ENCODE measurements at regions not wholly inside any gene's neighbourhood (a gene's known extent, or its start where the extent isn't known, plus 50 kb on each side); places are given as distances from the start of the nearest gene placed in this dataset.
"Not testable (repeated sequence)": the region's sequence is repeated elsewhere in the genome, so short reads cannot be mapped to it uniquely, and the experiment has no call there.

DNA sequence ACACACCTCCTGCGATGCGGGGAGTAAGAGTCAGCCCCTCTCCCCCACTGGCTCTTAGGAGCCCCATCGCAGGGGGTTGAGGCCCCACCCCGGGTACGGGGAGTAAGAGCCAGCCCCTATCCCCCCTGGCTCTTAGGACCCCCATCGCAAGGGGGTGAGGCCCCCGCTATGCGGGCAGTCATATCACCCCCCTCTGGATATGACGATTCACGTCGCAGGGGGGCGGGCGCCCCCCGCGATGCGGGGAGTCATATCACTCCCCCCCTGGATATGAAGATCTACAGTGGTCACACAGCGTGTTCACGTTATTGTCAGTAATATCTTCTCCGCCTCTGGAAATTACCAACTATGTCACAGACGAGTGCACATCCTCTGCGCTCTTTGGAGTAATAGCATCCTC, 61.1 kb downstream of the DEFB131A start:
- no CpG with 5 or more reads among the region's 21 CpGs for WGBS (ENCODE audit: extremely low coverage, insufficient read length, low lambda C conversion rate)

DNA sequence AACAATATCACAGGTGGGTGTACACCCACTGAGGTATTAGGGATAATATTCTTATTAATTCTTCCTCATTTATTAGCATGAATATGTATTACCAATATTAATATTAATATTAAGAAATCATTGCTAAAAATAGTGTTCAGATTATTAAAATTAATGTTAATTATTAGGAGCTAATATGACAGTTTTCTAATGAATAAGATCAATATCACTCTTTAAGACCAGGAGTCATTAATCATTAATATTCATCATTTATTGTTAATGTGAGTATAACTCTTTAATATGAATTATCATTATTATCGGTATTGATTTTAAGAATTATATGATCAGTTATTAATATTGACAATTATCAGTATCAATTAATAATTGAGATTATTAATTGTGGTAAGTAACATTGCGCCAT, 62.5 kb downstream of the DEFB131A start:
- not testable (repeated sequence) for H3K9me3 Mint-ChIP-seq; H3K56ac ChIP-seq (ENCODE audit: insufficient read length, low read depth, low read length); H3K27me3 Mint-ChIP-seq (ENCODE audit: low read depth); H4K8ac ChIP-seq (replicated peaks; ENCODE audit: insufficient read length, low read depth, low read length); H3T11ph ChIP-seq (ENCODE audit: low read length); H3K14ac ChIP-seq (ENCODE audit: insufficient read depth, low read length); H2BK5ac ChIP-seq (ENCODE audit: insufficient read length, low read length); H3K36me3 Mint-ChIP-seq (ENCODE audit: insufficient read depth in 1 of 3, low read depth in 3 of 3); H3K79me1 ChIP-seq (ENCODE audit: insufficient read depth, low read depth, low read length, poor library complexity, severe bottlenecking); H3K4me2 ChIP-seq (ENCODE audit: insufficient read depth, insufficient read length, low read length); H3K4me1 ChIP-seq (ENCODE audit: insufficient read depth, low read length); H3K23me2 ChIP-seq (ENCODE audit: insufficient read length, low read depth, low read length, poor library complexity, severe bottlenecking); H4K20me1 ChIP-seq (ENCODE audit: control insufficient read depth, insufficient read depth, insufficient read length); H2BK12ac ChIP-seq (ENCODE audit: insufficient read length, low read depth, low read length); H2BK120ac ChIP-seq (ENCODE audit: low read depth, low read length, poor library complexity, severe bottlenecking); H3K27ac ChIP-seq (ENCODE audit: insufficient read length, low read depth, low read length); H3K4me3 Mint-ChIP-seq; H3K18ac ChIP-seq (ENCODE audit: insufficient read length, low read depth, low read length); H3K27ac Mint-ChIP-seq; H3K9me3 ChIP-seq (ENCODE audit: control insufficient read depth, low read depth, low read length); H3K79me2 ChIP-seq (ENCODE audit: insufficient read depth, low read length); H2AFZ ChIP-seq (ENCODE audit: low read length); H3K9ac ChIP-seq (ENCODE audit: extremely low read depth, insufficient read length, low read length); DNase-seq; H2AK5ac ChIP-seq (ENCODE audit: insufficient read length, low read length); H3K4ac ChIP-seq (ENCODE audit: low read depth, low read length); H3K27me3 ChIP-seq (ENCODE audit: insufficient read depth, low read length); H4K5ac ChIP-seq (ENCODE audit: insufficient read length, low read depth, low read length); H4K91ac ChIP-seq (ENCODE audit: insufficient read length, low read depth, low read length); H2BK15ac ChIP-seq (ENCODE audit: low read depth, low read length); H3K23ac ChIP-seq (ENCODE audit: insufficient read length, low read depth, low read length); H2BK20ac ChIP-seq (ENCODE audit: low read depth, low read length, poor library complexity, severe bottlenecking)
- peaks cover 11 to 16% of the 10 kb centered on the region in 2 experiments for H3K4me1 Mint-ChIP-seq
- no CpG with 5 or more reads among the region's 2 CpGs for WGBS (ENCODE audit: extremely low coverage, insufficient read length, low lambda C conversion rate)

More for the DNA sequence above, 61.1 kb downstream of the DEFB131A start:
- not testable (repeated sequence) for H2BK120ac ChIP-seq (ENCODE audit: low read depth, low read length, poor library complexity, severe bottlenecking); H4K91ac ChIP-seq (ENCODE audit: insufficient read length, low read depth, low read length); H2AK5ac ChIP-seq (ENCODE audit: insufficient read length, low read length); H3K9ac ChIP-seq (ENCODE audit: extremely low read depth, insufficient read length, low read length); H4K20me1 ChIP-seq (ENCODE audit: control insufficient read depth, insufficient read depth, insufficient read length); H2BK15ac ChIP-seq (ENCODE audit: low read depth, low read length); H3K36me3 Mint-ChIP-seq (ENCODE audit: insufficient read depth in 1 of 3, low read depth in 3 of 3); H2BK5ac ChIP-seq (ENCODE audit: insufficient read length, low read length); H4K8ac ChIP-seq (replicated peaks; ENCODE audit: insufficient read length, low read depth, low read length); DNase-seq; H3K4me1 ChIP-seq (ENCODE audit: insufficient read depth, low read length); H3K27me3 ChIP-seq (ENCODE audit: insufficient read depth, low read length); H3K9me3 ChIP-seq (ENCODE audit: control insufficient read depth, low read depth, low read length); H3K18ac ChIP-seq (ENCODE audit: insufficient read length, low read depth, low read length); H3K56ac ChIP-seq (ENCODE audit: insufficient read length, low read depth, low read length); H3K27ac ChIP-seq (ENCODE audit: insufficient read length, low read depth, low read length); H3K23me2 ChIP-seq (ENCODE audit: insufficient read length, low read depth, low read length, poor library complexity, severe bottlenecking); H3K4me3 Mint-ChIP-seq; H3K4me2 ChIP-seq (ENCODE audit: insufficient read depth, insufficient read length, low read length); H2AFZ ChIP-seq (ENCODE audit: low read length); H2BK20ac ChIP-seq (ENCODE audit: low read depth, low read length, poor library complexity, severe bottlenecking); H3K27ac Mint-ChIP-seq; H4K5ac ChIP-seq (ENCODE audit: insufficient read length, low read depth, low read length); H3K14ac ChIP-seq (ENCODE audit: insufficient read depth, low read length); H3K4ac ChIP-seq (ENCODE audit: low read depth, low read length); H3K9me3 Mint-ChIP-seq; H2BK12ac ChIP-seq (ENCODE audit: insufficient read length, low read depth, low read length); H3K27me3 Mint-ChIP-seq (ENCODE audit: low read depth); H3K79me1 ChIP-seq (ENCODE audit: insufficient read depth, low read depth, low read length, poor library complexity, severe bottlenecking); H3K79me2 ChIP-seq (ENCODE audit: insufficient read depth, low read length); H3T11ph ChIP-seq (ENCODE audit: low read length); H3K23ac ChIP-seq (ENCODE audit: insufficient read length, low read depth, low read length)
- peaks cover 8 to 14% of the 10 kb centered on the region in 2 experiments for H3K4me1 Mint-ChIP-seq

Measured in H9 (cell line).